ENCODE measurements at regions not wholly inside any gene's neighbourhood (a gene's known extent, or its start where the extent isn't known, plus 50 kb on each side); places are given as distances from the start of the nearest gene placed in this dataset.
A peak's percentile ranks its signal among the peaks of the same experiment; 100 is the strongest.

DNA sequence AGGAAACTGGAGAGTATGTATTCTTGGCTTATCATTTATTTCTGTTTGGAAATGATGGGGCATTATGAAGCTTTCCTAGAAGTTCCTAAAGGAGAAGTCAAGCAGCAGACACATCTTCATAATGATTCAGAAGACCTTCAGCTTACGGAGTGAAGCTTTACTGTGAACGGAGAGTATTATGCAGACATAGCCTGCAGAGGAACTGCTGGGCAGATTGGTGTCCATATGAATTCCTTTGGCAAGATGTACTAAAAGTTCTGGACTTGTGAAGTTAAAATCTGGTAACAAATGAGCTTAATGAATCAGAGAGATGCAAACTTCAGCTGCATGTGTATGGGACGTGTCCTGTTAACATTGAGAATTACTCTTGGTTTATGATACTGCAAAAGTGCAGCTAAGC lies 60.1 kb downstream of the NABP1 start:
- no peak for DNase-seq

- no peak for DNase-seq
Observed at GRCh38 chr2:191738667-191739066, 60.7 kb downstream of the NABP1 start.

DNA sequence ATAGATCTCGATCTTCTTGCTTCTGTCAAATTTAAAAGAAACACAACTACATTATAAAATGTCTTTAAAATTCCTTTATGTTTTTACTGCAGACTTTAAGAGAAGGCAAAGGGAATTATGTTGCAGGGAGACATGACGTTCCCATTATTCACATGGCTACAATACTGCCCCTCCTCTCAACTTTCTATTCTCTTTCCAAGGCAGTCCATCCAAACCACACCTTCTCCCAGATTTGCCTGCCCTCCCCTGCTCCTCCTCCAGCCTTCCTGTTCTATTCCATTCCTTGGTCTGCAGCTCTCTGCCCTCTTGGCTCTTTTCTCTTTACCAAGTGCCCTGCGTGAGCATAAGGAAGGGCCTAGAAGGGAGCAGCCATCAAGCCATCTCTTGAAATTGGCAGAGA lies 61.3 kb downstream of the NABP1 start:
- no peak for DNase-seq

DNA sequence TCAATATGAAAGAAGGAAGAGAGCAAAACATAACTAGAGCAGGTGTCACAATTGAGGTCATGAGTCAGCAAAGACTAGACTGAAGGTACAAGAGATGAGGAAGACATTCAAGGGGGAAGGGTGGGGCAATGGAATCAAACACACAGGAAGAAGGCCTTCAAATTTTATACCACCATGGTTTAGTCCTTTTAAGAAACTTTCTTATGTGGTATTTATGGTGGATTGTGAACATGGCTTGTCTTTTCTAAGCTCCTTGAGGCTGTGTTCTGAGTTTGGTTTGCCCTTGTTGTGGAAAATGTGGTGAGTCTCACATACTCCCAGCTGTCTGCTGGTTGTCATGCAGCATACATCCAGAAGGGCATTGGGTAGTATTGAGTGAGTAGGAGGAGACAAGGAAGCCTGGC lies 62.1 kb downstream of the NABP1 start:
- DNase-seq, result peak; percentile 72

GRCh38 chr2:191740759-191741158 lies 62.8 kb downstream of the NABP1 start:
- DNase-seq, result no peak

- DNase-seq, result no peak
Observed at GRCh38 chr2:191746346-191747169, 68.6 kb downstream of the NABP1 start.

DNA sequence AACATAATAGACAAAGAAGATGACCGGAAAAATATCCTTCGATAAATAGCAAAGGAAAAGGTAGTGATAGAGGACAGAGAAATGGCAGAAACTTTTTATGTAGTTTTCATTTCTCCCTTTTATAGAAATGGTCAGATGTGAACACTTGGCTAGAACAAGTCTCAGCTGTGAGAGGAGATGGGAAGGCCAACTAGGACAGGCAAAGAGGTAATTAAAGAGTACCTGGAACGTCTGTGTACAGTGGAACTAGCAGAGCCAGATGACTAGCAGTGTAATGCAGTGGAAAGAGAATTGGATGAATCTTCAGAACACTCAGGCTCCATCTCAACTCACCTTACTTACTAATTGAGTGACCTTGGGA lies 69.2 kb downstream of the NABP1 start:
- no peak for DNase-seq

- DNase-seq, result peak; percentile 63
Observed at GRCh38 chr2:191748059-191748461, 70.1 kb downstream of the NABP1 start.

DNA sequence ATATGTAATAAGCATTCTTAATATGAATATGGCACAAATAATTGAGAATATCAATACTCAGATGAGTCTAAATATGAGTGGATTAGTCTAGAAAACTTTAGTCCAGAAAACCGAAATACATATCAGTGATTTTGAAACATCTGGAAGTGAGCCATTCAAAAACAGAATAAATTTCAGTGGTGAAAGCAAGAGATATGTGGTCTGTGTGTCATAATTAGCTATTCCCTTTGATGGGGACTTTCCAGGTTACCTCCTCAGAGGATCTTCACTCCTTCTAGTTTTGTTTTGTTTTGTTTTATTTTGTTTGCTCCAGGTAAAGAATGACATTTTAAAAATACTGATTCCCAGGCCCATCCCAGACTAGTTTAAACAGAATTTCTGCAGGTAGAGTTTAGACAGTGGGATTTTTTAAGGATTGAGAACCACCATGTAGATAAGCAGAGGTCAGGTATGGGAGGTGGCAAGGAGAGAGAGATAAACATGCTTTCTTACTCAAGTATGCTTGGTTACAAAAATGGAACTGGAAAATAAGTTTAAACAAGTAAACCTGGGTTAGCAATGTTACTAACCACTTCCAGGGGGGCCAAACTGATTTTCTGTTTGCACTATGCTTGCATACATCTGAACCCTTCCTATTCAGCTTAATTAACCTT lies 70.7 kb downstream of the NABP1 start:
- DNase-seq, result peak; percentile 64

GRCh38 chr2:191749181-191749540 lies 71.2 kb downstream of the NABP1 start:
- no peak for DNase-seq

DNA sequence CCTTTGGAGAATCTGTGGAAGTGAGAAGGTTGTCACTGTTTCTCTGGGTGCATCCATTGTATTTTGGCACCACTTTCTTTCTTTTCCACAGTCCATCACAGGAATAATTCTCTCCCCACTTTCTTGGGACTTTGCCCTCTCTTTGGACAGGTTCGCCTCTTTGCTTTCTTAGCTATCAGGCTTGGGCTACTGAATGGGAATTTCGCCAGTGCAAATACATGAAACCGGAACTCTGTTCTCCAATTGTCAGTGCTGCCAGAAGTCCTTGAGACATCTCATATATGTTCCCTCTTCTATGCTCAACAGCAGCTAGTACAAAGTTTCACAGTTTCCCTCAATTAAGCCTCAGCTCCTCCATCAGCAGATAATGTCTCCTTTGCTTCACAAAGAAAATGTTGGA lies 76.2 kb downstream of the NABP1 start:
- no peak for DNase-seq

DNA sequence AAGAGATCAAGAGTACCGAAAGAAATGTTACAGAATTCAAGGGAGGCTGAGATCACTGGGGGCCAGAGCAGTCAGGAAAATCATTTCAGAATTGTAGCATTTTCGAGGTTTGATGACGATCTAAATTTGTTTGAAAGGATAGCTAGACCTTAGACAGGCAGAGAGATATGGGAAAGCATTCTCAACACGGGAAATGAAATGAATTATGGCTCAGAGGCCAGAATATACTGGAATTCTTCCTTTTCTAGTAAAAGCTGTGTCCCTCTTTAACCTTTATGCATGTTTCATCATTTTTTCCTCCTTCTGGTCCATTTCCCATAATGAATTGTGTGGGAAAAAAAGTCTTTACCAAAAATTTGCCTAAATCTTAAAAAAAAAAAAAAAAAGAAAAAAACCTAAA lies 78.8 kb downstream of the NABP1 start:
- DNase-seq, result no peak

- no peak for DNase-seq
Observed at GRCh38 chr2:191757208-191757607, 79.3 kb downstream of the NABP1 start.

DNA sequence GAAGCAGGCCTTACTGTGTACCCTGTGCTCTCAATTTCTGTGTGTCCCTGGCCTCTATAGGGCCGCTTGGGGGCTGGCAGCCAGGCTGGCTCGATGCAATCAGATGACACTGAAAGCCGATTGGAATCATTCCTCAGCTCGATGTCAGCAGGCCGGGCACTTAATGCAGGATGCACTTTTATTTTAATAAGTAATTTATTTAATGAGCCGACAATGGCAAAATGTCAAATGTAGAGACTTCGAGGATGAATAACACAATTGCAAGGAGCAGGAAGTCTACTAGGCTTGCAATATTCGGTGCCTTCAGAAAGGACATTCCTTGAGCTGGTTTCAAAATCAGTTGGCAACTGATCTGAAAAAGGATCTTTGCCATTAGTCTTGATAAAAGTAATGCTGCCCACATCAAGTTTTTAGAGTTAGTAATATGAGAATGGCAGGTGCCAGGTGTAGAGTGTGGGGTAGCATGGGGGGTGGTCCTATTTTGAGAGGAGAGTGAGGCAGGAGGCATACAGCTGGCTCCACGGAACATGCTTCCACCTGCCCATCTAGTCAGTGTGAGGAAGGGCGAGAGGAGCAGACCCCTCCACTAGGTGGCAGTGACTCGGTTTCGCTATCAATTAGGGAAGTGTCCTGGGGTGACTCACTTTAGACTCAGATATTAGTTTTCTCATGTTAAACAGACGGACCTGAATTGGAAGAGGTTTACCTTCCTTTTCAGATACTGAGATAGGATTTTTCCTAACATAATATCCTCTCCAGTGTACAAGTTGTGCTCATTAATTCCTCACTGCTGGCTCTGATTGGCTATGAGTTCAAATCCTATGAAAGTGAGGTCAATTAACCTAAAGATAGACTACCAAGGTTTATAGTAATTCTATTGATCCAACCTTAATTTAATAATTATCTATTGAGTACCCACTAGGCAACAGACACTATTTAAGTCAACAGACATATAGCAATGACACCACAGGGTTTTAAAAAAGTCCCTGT lies 80.9 kb downstream of the NABP1 start:
- DNase-seq, result peak; percentile 70

GRCh38 chr2:191759680-191760079 lies 81.7 kb downstream of the NABP1 start:
- DNase-seq, result no peak

- no peak for DNase-seq
Observed at GRCh38 chr2:191760655-191761262, 82.8 kb downstream of the NABP1 start.

DNA sequence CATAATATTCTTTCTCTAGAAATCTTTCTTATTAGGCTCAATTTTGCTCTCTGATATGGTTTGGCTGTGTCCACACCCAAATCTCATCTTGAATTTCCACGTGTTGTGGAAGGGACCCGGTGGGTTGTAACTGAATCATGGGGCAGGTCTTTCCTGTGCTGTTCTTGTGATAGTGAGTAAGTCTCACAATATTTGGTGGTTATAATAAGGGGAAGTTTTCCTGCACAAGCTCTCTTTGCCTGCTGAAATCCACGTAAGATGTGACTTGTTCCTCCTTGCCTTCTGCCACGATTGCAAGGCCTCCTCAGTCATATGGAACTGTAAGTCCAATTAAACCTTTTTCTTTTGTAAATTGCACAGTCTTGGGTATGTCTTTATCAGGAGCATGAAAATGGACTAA lies 73.8 kb downstream of the CAVIN2 start:
- no peak for DNase-seq

- no peak for DNase-seq
Observed at GRCh38 chr2:191777351-191777750, 69.5 kb downstream of the CAVIN2 start.

GRCh38 chr2:191778041-191778440 lies 68.8 kb downstream of the CAVIN2 start:
- DNase-seq, result no peak

- no peak for DNase-seq
Observed at GRCh38 chr2:191782351-191782750, 64.5 kb downstream of the CAVIN2 start.

- no peak for DNase-seq
Observed at GRCh38 chr2:191783416-191783815, 63.5 kb downstream of the CAVIN2 start.
